ENCODE measurements at regions not wholly inside any gene's neighbourhood (a gene's known extent, or its start where the extent isn't known, plus 50 kb on each side); places are given as distances from the start of the nearest gene placed in this dataset.
"Not testable (repeated sequence)": the region's sequence is repeated elsewhere in the genome, so short reads cannot be mapped to it uniquely, and the experiment has no call there.

DNA sequence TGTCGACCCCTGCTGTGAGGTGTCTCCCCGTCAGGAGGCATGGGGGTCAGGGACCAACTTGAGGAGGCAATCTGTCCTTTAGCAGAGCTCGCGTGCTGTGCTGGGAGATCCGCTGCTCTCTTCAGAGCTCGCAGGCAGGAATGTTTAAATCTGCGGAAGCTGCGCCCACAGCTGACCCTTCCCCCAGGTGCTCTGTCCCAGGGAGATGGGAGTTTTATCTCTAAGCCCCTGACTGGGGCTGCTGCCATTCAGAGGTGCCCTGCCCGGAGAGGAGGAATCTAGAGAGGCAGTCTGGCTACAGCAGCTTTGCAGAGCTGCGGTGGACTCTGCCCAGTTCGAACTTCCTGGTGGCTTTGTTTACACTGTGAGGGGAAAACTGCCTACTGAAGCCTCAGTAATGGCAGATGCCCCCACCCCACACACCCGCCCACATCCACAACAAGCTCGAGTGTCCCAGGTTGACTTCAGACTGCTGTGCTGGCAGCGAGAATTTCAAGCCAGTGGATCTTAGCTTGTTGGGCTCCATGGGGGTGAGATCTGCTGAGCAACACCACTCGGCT is 133.1 kb downstream of the CENPC start:
- DNase-seq: not testable (repeated sequence)

DNA sequence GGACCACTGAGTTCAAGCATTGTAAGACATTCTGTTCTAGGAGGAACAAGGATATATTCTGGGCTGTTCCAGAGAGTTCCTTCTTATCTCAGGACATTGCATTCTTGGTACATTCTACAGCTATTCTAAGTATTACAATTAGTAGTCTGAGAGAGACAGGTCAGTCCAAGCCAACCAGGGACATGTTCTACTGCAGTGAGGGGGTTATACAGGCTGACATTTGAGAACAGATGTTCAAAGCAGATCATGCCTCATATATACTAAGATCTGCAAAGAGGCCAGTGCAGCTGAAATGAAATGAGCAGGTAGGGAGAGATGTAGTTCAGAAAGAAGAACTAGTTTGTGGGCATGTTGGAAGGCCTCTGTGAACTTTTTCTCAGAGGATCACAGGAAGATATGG is 142.0 kb downstream of the CENPC start:
- DNase-seq: no peak

DNA sequence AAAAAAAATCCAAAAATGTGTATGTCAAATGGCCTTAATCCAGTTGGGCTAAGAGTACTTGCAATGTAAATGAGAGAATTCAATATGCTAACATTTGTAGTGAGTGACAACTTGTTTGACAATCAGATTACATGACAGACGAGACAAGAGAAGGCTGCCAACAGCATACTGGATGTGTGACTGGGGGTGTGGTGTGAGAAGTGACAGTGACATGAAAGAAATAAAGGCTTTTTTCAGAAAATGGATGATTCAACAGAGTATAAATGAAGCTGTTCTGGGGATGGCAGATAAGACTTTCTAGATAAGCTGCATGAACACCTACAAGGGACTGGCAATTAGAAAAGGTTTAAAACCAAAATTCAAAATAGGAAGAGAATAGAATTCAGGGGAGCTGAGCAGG is 143.4 kb downstream of the CENPC start:
- DNase-seq: no peak

DNA sequence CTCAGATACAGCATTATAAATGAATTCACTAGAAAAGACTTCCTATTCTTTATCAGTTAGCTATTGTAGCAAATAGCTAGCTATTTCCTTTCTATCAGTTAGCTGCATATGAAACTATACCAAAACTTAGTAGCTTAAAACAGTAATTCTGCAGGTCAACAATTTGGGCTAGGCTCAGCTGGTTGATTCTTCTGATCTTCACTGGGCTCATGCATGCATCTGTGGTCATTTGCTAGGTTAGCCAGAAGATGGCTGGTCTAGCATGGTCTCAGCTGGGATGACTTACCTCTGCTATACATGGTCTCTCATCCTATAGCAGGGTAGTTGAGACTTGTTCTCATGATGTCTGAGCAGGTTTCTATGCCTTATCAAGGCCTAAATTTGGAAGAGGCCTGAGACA is 147.4 kb downstream of the CENPC start:
- DNase-seq: no peak

DNA sequence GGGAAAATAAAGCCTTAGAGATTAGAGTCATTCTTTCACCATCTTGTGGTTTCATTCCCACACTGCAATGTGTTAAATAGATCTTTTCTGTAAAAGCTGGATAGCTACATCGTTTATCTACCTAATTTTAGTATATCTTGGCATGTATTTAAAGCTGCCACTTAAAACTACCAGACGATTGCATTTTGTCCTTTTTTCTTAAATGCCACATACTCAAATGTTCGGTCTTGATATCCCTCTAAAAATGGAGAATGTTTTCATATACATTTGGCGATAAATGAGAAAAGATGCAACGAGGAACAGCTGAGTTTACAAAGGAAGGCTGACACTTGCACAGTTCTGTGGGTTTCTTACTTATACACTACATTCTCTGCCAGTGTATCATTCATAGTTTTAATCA is 148.3 kb downstream of the CENPC start:
- DNase-seq: no peak

DNA sequence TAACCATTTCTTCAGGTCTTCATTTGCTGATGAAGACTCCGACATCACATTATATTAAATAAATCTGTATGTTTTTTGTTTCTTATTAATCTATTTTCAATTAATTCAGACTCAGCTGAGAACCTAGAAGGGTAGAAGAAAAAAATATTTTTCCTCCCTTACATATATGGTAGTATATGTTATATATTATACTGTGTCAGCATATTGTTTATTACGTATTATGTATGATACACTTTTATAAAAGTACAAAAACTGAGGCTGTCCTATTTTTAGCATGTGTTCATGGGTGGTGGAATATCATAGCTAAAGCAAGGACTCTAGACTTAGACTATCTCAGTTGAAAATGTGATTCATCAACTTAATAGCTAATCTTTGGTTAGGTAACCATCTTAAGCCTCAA is 149.3 kb downstream of the CENPC start:
- no peak for DNase-seq

DNA sequence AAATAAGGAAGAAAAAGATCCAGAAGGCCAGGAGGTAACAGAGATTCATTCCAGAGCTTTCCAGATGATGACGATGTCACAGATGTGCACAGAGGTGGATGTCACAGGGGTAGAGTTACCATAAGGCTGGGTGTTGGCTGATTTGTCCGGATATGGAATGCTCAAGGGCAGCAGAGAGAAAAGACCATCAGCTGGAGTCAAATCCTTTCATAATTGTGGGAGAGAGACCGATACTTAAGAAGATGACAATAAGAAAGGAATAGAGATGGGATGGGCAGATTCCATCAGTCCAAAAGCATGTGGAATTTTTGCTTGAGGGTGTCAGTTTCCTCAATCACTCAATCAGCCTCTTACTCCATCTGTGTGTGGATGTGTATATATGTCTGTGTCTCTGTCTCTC is 150.4 kb downstream of the CENPC start:
- DNase-seq: no peak

DNA sequence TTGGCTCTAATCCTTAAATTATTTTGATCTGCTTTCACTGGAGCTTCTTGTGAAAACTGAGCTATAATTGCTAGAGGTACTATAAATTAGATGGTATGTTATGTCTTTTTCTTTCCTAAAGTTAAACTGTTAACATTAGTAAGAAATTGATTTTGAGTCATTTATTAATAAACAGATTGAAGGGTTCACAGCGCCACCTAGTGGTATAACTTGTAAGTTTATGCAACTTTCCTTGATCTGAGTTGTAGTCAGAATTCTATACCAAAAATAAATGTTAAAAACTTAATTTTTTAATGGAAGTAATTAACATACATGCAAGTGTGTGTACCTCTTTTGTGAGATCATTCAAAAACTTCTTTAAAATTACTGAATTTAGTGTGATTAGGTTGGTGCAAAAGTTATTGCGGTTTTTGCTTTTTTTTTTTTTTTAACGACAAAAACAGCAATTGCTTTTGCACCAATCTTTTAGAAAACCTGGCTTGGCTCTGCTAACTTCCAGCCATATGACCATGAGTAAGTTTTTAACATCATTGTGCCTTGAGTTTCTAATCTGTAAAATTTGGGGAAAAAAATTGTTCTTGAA is 151.5 kb downstream of the CENPC start:
- DNase-seq: peak in 1 of 2 donors; percentile 34

DNA sequence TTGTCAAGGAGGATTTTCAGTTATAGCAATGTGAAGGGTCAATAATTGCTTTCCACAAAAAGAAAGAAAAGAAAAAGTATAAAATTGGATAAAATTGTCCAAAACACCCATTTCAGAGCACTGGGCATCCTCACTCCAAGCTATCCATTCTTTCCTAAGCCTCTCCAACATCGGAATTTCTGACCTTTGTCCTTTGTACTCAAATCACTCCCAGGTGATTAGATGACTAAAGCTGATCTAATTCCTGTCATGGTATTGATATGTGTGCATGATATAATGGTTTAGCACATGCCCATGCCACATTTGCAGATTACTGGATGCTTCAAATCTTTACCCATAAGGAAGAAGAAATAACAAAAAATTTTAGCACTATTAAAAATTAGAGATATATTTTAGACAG is 152.3 kb downstream of the CENPC start:
- no peak for DNase-seq

DNA sequence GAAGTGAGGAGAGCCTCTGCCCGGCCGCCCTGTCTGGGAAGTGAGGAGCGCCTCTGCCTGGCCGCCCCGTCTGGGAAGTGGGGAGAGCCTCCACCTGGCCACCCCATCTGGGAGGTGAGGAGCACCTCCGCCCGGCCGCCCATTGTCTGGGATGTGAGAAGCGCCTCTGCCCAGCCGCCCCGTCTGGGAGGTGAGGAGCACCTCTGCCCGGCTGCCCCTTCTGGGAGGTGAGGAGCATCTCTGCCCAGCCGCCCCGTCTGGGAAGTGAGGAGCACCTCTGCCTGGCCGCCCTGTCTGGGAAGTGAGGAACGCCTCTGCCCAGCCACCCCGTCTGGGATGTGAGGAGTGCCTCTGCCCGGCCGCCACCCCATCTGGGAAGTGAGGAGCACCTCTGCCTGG is 163.9 kb downstream of the CENPC start:
- DNase-seq: not testable (repeated sequence)

DNA sequence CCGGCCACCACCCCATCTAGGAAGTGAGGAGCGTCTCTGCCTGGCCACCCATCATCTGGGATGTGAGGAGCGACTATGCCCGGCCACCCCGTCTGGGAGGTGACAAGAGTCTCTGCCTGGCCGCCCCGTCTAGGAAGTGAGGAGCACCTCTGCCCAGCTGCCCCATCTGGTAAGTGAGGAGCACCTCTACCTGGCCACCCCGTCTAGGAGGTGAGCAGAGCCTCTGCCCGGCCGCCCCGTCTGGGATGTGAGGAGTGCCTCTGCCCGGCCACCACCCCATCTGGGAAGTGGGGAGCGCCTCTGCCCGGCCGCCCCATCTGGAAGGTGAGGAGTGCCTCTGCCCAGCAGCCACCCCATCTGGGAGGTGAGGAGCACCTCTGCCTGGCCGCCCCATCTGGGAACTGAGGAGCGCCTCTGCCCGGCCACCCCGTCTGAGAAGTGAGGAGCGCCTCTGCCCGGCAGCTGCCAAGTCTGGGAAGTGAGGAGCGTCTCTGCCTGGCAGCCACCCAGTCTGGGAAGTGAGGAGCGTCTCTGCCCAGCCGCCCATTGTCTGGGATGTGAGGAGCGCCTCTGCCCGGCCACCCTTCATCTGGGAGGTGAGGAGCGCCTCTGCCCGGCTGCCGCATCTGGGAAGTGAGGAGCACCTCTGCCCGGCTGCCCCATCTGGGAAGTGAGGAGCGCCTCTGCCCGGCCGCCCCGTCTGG is 164.4 kb downstream of the CENPC start:
- DNase-seq: not testable (repeated sequence)

DNA sequence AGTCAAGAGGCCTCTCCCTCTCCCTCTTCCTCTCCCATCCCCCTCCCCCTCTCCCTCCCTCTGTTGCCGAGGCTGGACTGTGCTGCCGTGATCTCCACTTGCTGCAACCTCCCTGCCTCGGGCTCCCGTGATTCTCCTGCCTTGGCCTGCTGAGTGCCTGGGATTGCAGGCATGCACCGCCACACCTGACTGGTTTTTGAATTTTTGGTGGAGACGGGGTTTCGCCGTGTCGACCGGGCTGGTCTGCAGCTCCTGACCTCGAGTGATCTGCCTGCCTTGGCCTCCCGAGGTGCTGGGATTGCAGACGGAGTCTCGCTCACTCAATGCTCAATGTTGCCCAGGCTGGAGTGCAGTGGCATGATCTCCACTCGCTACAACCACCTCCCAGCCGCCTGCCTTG is 165.1 kb downstream of the CENPC start:
- no peak for DNase-seq

DNA sequence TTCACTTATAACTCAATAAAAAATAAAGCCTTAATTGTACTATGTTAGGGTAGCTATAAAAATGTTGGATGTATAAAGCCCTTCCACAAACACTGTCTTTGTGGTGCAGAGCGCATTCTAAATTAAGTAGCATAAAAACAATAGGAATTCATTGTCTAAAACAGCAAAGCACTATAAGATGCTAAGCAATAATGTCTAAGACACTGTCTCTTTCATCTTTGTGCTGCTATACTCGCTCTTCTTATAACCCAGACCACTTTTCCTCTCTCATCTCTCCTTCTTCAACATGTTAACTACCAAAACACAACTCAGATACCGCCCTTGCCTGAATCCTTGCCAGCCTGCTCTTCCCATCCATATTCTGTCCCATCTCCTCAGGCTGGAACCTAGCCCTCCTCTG is 170.0 kb downstream of the CENPC start:
- DNase-seq: no peak

DNA sequence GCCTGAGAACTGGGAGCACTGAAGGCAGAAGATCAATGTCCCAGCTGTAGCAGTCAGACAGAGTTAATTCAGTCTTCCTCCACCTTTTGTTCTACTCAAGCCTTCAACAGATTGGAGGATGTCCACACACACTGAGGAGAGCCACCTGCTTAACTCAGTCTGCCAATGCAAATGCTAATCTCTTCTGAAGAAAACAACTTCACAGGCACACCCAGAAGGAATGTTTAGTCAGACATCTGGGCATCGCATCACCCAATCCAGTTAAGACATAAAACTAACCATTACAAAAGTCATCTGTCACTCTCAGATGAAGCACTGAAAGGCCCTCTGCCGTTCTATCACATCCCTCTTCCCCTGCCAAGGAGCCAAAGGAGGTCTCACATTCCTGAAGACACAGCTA is 173.7 kb downstream of the CENPC start:
- no peak for DNase-seq

DNA sequence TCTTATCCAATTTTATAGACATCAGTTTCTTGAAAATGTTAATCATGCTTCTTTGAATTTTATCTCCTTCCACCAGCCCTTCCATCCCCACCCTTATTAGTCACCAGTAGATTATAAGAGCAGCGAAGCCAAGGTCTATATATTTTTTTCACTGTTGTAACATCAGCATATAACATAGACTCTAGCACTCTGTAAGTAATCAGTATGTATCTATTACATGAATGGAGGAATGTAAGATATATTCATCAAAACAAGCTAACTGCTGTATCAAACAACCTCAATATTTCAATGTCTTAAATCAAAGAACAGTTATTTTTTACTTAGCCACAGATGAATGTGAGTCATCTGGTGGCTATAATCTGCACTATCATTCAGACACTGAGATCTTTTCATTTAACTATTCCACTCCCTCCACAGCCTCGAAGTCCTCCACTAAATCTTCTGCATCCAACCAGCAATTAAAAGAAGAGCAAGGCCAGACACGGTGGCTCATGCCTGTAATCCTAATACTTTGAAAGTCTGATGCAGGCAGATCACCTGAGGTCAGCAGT is 178.9 kb downstream of the CENPC start:
- DNase-seq: no peak

DNA sequence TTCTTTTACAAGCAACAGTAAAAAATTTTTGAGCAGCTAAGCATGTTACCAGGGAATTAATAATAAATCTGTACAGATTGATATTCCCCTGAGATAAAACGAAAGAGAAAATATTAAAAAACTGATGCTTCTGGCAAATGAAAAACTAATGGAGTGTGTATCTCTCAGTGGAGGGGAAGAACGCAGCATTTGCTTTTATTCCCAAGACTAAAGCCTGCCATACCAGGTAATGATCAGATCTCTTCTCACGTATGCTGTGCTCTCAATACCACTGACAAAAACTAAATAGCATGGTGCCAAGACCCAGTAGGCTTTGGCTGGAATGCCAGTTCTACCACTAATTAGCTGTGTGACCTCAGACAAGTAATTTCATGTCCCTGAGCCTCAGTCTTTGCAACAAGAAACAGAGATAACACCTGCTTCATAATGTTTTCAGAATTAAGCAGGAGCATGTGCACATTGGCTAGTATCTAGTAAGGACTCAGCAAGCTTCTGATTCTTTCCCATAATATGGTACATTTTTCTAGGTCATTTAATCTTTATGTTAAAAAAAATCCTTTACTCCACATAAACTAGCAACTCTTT is 179.6 kb downstream of the CENPC start:
- no peak for DNase-seq

DNA sequence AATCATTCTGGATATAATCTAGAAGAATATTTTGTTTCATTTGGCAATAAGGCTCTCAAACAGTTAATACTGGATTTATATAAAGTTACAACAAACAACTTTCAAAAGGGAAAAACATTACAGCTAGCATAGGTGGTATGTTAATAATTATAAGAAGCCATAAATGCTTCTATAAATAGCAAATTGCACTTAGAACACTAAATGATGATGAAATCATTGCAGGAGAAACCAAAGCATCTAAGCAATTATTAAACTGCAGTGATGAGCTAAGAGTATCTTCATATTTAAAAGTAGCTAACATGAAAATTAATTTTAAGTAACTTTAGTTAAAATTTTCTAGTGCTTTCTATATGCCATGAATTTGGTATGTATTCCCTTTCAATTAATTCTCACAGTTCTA is 189.5 kb downstream of the CENPC start:
- no peak for DNase-seq

DNA sequence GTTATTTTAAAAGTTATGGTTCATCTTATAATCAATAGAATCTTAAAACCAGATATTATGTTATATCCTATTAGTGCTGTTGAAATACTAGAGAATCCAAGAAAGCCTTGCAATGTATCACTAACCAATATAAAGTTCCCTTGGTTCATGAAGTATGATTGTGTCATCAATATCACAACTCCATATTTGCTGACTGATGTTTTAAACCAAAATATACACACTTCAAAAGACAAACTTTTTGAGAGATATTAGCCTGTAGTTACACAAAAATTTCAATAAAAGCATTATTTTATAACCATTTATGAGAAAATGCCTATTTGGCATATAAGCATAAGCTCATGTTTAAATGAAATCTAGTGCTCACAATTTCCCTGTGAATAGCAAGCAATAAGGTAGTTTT is 198.6 kb downstream of the CENPC start:
- DNase-seq: no peak

DNA sequence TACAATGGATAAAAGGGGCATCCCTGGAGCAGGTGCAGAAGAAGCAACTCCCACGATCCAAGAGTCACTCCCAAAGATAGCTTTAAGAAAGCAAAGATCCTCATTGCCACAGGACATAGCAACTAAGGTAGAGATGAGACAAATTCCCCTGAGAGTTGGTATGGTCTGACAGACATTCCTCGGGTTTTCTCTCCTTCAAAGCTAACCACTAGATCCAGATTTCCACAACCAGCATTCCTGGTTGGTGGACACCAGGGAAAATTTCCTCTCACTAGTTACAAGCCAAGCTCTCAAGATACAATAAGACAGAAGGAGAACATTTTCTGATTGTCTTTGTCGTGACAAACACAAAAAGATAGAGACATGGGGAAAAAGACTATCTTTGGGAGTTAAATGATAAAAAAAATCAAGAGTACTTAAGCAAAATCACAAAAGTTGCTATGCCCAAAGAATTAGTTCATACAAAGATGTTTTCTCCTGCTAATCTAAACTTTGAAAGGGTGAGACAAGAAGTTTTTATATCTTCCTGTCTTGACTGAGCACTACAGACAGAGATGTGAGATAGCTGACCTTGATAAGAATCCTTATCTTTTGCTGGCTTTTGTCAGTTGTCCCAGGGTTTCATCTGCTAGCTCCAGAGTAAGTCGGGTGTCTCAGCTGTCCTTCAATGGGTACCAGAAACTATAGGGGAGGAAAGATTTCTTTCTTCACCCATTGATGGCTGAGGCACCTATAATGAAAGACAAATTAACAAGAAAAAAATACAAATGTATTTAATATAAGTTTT is 200.5 kb downstream of the CENPC start:
- no peak for DNase-seq

DNA sequence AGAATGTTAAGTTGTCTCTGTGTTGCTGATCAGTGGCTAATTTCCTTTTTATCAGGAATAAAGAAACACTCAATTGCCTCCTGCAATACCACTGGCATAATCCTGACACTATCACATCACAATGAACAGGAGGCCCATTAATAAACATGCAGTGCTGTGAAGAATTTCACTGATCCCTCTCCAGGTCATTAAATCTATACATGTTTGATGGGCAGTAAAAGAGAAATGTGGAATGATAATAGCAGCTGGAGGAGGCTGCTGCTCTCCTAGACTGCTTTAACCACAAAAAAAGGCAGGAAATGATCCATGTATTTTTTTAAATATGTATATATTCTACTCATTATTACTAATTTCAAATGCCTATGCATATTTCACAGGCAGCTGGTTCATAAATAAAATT is 202.1 kb downstream of the CENPC start:
- no peak for DNase-seq

DNA sequence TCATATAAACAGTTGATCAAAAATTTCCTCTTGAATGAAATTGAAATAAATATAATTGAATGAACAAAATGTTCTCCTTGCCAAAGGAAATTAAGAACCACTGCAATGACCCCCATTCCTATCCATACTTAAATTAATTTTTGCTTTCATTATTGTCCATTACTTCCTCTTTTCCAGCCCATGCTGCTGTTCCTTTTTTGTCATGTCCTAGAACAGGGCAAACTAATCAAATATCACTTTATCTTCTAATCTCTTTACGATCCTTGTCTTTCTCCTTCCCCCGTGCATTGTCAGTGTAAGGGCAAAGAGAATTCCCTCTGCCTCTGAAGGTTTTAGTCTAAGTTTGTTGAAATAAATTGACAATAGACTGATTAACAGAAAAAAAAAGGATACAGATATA is 203.0 kb downstream of the CENPC start:
- DNase-seq: no peak

DNA sequence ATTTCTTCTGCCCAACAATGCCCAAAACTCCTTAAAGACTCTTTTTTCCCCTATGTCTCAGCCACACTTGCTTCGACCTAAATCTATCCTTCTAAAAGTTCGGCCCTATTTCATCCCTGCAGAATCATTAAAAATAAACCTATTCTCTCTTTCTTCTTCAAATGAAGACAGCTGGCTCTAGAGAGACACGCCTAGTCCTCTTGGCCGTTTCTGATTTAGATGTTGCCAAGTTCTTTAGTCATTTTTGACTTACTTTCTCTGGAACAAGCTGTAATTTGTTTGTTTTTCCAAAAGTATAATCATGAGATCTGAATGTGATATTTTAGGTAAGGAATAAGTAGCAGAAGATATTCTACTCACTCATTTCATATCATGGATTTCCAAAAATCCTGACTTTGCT is 211.6 kb downstream of the CENPC start:
- DNase-seq: no peak

DNA sequence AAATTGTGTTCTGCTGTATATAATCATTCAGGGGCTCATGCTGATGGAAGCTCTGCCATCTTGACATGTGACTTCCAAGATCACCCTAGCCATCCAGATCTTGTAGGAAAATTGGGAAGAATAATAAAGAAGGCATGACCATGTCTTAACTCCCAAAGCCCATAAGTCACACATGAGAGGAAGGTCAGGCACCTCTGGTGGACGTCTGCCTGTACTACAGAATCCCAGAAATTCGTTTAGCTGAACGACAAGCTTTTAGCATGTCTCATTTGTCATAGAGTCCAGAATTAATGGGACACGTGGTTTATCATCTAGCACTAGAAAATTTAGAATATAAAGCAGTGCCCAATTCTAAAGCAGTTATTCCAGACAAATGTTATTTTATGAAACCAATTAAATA is 212.7 kb downstream of the CENPC start:
- DNase-seq: no peak
